Liver (tissue), 8 donors: ENCODE measurements at regions not wholly inside any gene's neighbourhood (a gene's known extent, or its start where the extent isn't known, plus 50 kb on each side); places are given as distances from the start of the nearest gene placed in this dataset.

Source experiments
- DNase-seq: peaks from one replicate; pipeline ENCODE4 v3.0.0-alpha.2; 2017; ENCODE audit warnings: low spot score
- H3K27ac ChIP-seq, 2 donors: one replicate each; pipeline ENCODE4 v1.7.0; 2013; ENCODE audit warnings: inconsistent platforms in 2 of 2, low read length in 2 of 2, control low read depth in 1 of 2, low read depth in 1 of 2, mild to moderate bottlenecking in 1 of 2
- H3K27me3 ChIP-seq, 4 donors: one replicate each; pipeline versions ENCODE4 v1.6.1 to v1.7.0; 2013; ENCODE audit warnings: low read length in 3 of 4, inconsistent platforms in 1 of 4, mild to moderate bottlenecking in 1 of 4, moderate library complexity in 1 of 4; ENCODE audit not compliant: control insufficient read depth in 4 of 4, insufficient read depth in 4 of 4
- H3K36me3 ChIP-seq, 4 donors: one replicate each; pipeline versions ENCODE4 v1.6.1 to v1.7.0; 2013; ENCODE audit warnings: low read length in 3 of 4, mild to moderate bottlenecking in 3 of 4, low read depth in 1 of 4, moderate library complexity in 1 of 4; ENCODE audit not compliant: control insufficient read depth in 4 of 4, insufficient read depth in 3 of 4
- H3K4me1 ChIP-seq, 4 donors: one replicate each; pipeline versions ENCODE4 v1.6.1 to v1.7.0; 2013; ENCODE audit warnings: low read length in 3 of 4, mild to moderate bottlenecking in 3 of 4, moderate library complexity in 1 of 4; ENCODE audit not compliant: control insufficient read depth in 4 of 4, insufficient read depth in 4 of 4
- H3K4me3 ChIP-seq, 3 donors: one replicate each; pipeline versions ENCODE4 v1.6.1 to v1.7.0; 2013; ENCODE audit warnings: low read length in 3 of 3, control low read depth in 1 of 3, low read depth in 1 of 3, mild to moderate bottlenecking in 1 of 3
- H3K9ac ChIP-seq, 2 donors: one replicate each; pipeline ENCODE4 v1.7.0; 2013; ENCODE audit warnings: low read length in 2 of 2, mild to moderate bottlenecking in 2 of 2, moderate library complexity in 2 of 2, control low read depth in 1 of 2, low read depth in 1 of 2
- H3K9me3 ChIP-seq, 4 donors: one replicate each; pipeline versions ENCODE4 v1.6.1 to v1.7.0; 2013; ENCODE audit warnings: low read length in 3 of 4; ENCODE audit not compliant: control insufficient read depth in 4 of 4
- ATF3 ChIP-seq: IDR thresholded peaks from 2 replicates; pipeline ENCODE4 v1.6.1; 2016; ENCODE audit warnings: antibody characterized with exemption
- EGR1 ChIP-seq, 2 donors: IDR thresholded peaks; 2 replicates each; pipeline ENCODE4 v1.6.1; 2016 to 2018; ENCODE audit warnings: antibody characterized with exemption in 2 of 2, low read depth in 2 of 2
- FOXA1 ChIP-seq: IDR thresholded peaks from 2 replicates; pipeline ENCODE4 v1.6.1; 2016; ENCODE audit warnings: antibody characterized with exemption
- FOXA2 ChIP-seq: IDR thresholded peaks from 2 replicates; pipeline ENCODE4 v1.6.1; 2016; ENCODE audit warnings: antibody characterized with exemption
- GABPA ChIP-seq, 2 donors: IDR thresholded peaks in 1 of 2; conservative IDR thresholded peaks in 1 of 2; 2 replicates each; pipeline ENCODE4 v1.6.1; 2016; ENCODE audit warnings: antibody characterized with exemption in 2 of 2, mild to moderate bottlenecking in 1 of 2, moderate library complexity in 1 of 2
- HNF4A ChIP-seq, 2 donors: conservative IDR thresholded peaks; 2 replicates each; pipeline ENCODE4 v1.6.1; 2016; ENCODE audit warnings: antibody characterized with exemption in 2 of 2, mild to moderate bottlenecking in 2 of 2
- HNF4G ChIP-seq: IDR thresholded peaks from 2 replicates; pipeline ENCODE4 v1.6.1; 2016; ENCODE audit warnings: antibody characterized with exemption
- JUND ChIP-seq, 2 donors: IDR thresholded peaks; 2 replicates each; pipeline ENCODE4 v1.6.1; 2016; ENCODE audit warnings: antibody characterized with exemption in 2 of 2
- NR2F2 ChIP-seq: IDR thresholded peaks from 2 replicates; pipeline ENCODE4 v1.6.1; 2016; ENCODE audit warnings: antibody characterized with exemption
- RAD21 ChIP-seq, 2 donors: IDR thresholded peaks; 2 replicates each; pipeline ENCODE4 v1.6.1; 2016; ENCODE audit warnings: antibody characterized with exemption in 2 of 2, mild to moderate bottlenecking in 2 of 2
- RXRA ChIP-seq, 2 donors: IDR thresholded peaks; 2 replicates each; pipeline ENCODE4 v1.6.1; 2017 to 2018; ENCODE audit warnings: antibody characterized with exemption in 2 of 2, mild to moderate bottlenecking in 1 of 2
- SP1 ChIP-seq: IDR thresholded peaks from 2 replicates; pipeline ENCODE4 v1.6.1; 2018; ENCODE audit warnings: antibody characterized with exemption, mild to moderate bottlenecking
- TAF1 ChIP-seq: conservative IDR thresholded peaks from 2 replicates; pipeline ENCODE4 v1.6.1; 2016; ENCODE audit warnings: antibody characterized with exemption, mild to moderate bottlenecking
- YY1 ChIP-seq: IDR thresholded peaks from 2 replicates; pipeline ENCODE4 v1.6.1; 2016; ENCODE audit warnings: antibody characterized with exemption, mild to moderate bottlenecking
- ZBTB33 ChIP-seq: IDR thresholded peaks from 2 replicates; pipeline ENCODE4 v1.6.1; 2016; ENCODE audit warnings: antibody characterized with exemption
- WGBS: extraction: QIAGEN DNeasy Blood & Tissue Kit; methylation state at CpG from one replicate; pipeline ENCODE4 v1.1.7; 2013; 5-methylcytosine and 5-hydroxymethylcytosine counted together
- TF ChIP-seq, protein P1 (sequence below): fragments of 150-350 bp; IDR thresholded peaks from 2 replicates; pipeline ENCODE4 v1.5.1; 2017; ENCODE audit warnings: improper control_type of control experiment, low read depth, low read length; ENCODE audit not compliant: missing input control
- TF ChIP-seq, protein P2 (sequence below): IDR thresholded peaks from 2 replicates; pipeline ENCODE4 v1.6.1; 2016; ENCODE audit warnings: antibody characterized with exemption, mild to moderate bottlenecking
- TF ChIP-seq, protein P3 (sequence below): IDR thresholded peaks from 2 replicates; pipeline ENCODE4 v1.6.1; 2016; ENCODE audit warnings: antibody characterized with exemption
- donor health status: healthy.
- donor health status: healthy.
- donor health status: healthy.
- donor health status: healthy.
- donor health status: healthy.

DNA sequence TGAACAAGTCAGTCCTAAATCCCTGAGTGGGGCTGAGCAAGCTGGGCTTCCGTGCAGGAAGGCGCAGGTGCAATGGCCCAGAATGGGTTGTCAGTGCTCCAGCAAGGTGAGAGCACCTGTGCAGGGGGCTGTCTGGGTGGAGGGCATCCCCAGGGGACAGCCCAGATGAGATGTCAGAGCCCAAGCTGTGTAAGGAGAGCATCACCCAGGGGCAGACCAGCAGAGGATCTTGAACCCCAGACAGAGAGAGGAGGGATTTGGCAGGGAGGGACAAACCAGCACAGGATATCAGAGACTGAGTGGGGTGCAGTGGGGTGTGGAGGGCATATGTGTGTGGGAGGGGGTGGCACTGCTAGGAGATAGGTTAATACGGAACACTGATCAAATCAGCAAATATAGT is 114.9 kb upstream of the TMEM45B start:
- no peaks in the 10 kb centered on the region for H3K36me3 ChIP-seq
- DNase-seq, result no peak
- 91% methylated on average over 3 of the region's 3 CpGs for WGBS
- H3K27ac ChIP-seq, result no peak overlapping the region
- H3K9me3 ChIP-seq, result no peaks in the 10 kb centered on the region
- H3K4me1 ChIP-seq, result peaks cover 0 to 19% (median 10%) of the 10 kb centered on the region in 4 donors
- H3K9ac ChIP-seq, result no peak overlapping the region
- TF ChIP-seq FOXA2 (no peak), RAD21 (IDR thresholded peaks at IDR 0.05) (no peak), HNF4A (conservative IDR thresholded peaks at IDR 0.05) (no peak), GABPA (IDR thresholded peaks at IDR 0.05 in 1 of 2, conservative IDR thresholded peaks at IDR 0.05 in 1 of 2) (no peak), SP1 (no peak), JUND (IDR thresholded peaks at IDR 0.05) (no peak), EGR1 (IDR thresholded peaks at IDR 0.05; ENCODE audit: low read depth in 2 of 2) (no peak), YY1 (no peak), HNF4G (no peak), ZBTB33 (no peak), NR2F2 (no peak), TAF1 (no peak), RXRA (IDR thresholded peaks at IDR 0.05) (no peak), FOXA1 (no peak), ATF3 (no peak)
- TF ChIP-seq, protein P1, sequence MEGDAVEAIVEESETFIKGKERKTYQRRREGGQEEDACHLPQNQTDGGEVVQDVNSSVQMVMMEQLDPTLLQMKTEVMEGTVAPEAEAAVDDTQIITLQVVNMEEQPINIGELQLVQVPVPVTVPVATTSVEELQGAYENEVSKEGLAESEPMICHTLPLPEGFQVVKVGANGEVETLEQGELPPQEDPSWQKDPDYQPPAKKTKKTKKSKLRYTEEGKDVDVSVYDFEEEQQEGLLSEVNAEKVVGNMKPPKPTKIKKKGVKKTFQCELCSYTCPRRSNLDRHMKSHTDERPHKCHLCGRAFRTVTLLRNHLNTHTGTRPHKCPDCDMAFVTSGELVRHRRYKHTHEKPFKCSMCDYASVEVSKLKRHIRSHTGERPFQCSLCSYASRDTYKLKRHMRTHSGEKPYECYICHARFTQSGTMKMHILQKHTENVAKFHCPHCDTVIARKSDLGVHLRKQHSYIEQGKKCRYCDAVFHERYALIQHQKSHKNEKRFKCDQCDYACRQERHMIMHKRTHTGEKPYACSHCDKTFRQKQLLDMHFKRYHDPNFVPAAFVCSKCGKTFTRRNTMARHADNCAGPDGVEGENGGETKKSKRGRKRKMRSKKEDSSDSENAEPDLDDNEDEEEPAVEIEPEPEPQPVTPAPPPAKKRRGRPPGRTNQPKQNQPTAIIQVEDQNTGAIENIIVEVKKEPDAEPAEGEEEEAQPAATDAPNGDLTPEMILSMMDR, result no peak
- TF ChIP-seq, protein P2, sequence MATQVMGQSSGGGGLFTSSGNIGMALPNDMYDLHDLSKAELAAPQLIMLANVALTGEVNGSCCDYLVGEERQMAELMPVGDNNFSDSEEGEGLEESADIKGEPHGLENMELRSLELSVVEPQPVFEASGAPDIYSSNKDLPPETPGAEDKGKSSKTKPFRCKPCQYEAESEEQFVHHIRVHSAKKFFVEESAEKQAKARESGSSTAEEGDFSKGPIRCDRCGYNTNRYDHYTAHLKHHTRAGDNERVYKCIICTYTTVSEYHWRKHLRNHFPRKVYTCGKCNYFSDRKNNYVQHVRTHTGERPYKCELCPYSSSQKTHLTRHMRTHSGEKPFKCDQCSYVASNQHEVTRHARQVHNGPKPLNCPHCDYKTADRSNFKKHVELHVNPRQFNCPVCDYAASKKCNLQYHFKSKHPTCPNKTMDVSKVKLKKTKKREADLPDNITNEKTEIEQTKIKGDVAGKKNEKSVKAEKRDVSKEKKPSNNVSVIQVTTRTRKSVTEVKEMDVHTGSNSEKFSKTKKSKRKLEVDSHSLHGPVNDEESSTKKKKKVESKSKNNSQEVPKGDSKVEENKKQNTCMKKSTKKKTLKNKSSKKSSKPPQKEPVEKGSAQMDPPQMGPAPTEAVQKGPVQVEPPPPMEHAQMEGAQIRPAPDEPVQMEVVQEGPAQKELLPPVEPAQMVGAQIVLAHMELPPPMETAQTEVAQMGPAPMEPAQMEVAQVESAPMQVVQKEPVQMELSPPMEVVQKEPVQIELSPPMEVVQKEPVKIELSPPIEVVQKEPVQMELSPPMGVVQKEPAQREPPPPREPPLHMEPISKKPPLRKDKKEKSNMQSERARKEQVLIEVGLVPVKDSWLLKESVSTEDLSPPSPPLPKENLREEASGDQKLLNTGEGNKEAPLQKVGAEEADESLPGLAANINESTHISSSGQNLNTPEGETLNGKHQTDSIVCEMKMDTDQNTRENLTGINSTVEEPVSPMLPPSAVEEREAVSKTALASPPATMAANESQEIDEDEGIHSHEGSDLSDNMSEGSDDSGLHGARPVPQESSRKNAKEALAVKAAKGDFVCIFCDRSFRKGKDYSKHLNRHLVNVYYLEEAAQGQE, result no peak
- TF ChIP-seq, protein P3, sequence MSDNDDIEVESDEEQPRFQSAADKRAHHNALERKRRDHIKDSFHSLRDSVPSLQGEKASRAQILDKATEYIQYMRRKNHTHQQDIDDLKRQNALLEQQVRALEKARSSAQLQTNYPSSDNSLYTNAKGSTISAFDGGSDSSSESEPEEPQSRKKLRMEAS, result no peak
- no peak overlapping the region for H3K4me3 ChIP-seq
- H3K27me3 ChIP-seq, result no peaks in the 10 kb centered on the region
